ENCODE measurements at regions not wholly inside any gene's neighbourhood (a gene's known extent, or its start where the extent isn't known, plus 50 kb on each side); places are given as distances from the start of the nearest gene placed in this dataset.

GRCh38 chr12:91364471-91365184 is 182.0 kb upstream of the DCN start:
- DNase-seq (ENCODE audit: extremely low read depth in 1 of 11, low read depth in 9 of 11, low spot score in 4 of 11), result no peak

DNA sequence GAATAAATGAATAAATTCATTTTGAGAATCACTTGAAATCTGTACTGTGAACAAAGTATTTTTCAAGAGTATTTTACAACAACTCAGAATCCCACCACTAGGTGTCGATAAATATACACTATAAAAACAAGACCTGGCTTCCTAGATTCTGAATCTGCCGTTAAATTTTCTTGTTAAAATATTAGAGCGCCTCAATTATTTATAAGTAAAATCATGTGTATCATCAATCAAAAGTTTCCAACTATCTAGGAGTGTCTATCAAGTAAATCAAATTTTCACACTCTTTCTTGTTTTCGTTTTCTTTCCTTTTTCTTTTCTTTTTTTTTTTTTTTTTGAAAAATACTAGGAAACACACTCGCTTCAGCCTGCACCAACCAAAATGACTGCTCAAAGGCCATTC is 179.2 kb upstream of the DCN start:
- DNase-seq (ENCODE audit: extremely low read depth in 1 of 11, low read depth in 9 of 11, low spot score in 4 of 11), result peak in 7 of 11 donors; percentile 23 to 60 (median 41)

DNA sequence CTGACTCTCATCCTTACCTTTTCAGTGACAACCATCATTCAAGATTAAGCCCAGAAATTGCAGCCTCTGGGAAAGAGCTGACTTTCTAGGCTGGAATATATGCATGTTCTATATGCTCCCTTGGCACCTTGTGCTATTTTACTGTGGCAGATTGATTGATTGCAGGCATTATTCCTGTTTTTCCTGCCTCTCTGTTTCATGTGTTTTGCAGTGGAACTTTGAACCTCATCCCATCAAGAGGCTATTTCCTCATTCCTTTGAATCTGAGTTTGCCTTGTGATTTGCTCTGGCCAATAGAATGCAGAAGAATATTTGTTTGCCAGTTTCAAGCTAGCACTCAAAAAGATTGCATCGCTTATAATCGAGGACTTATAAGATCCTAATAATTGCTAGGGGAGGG is 174.8 kb upstream of the DCN start:
- no peak for DNase-seq (ENCODE audit: extremely low read depth in 1 of 11, low read depth in 9 of 11, low spot score in 4 of 11)

DNA sequence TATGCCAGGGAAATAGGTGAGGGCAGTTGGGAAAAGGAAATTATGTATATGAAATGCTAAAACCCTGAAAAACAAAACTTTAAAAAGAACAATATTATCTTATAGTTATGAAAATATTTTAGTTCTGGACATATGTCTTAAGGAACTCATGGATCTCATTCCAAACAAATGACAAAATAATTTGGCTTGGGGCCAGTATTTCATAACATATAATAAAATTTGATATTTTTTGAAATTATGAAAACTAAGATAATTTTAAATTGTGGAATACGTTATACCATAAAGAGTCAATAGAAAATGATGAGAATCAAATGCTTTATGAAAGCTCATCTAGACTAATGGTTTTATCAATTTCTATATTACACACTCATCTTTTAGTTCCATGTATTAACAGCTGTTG is 173.8 kb upstream of the DCN start:
- no peak for DNase-seq (ENCODE audit: extremely low read depth in 1 of 11, low read depth in 9 of 11, low spot score in 4 of 11)

- DNase-seq (ENCODE audit: extremely low read depth in 1 of 11, low read depth in 9 of 11, low spot score in 4 of 11), result peak; percentile 46 to 75 (median 59)
Observed at GRCh38 chr12:91355150-91356006, 172.8 kb upstream of the DCN start.

- DNase-seq (ENCODE audit: extremely low read depth in 1 of 11, low read depth in 9 of 11, low spot score in 4 of 11), result no peak
Observed at GRCh38 chr12:91353266-91353665, 170.6 kb upstream of the DCN start.

GRCh38 chr12:91349476-91349875 is 166.9 kb upstream of the DCN start:
- no peak for DNase-seq (ENCODE audit: extremely low read depth in 1 of 11, low read depth in 9 of 11, low spot score in 4 of 11)

GRCh38 chr12:91347481-91348214 is 165.0 kb upstream of the DCN start:
- DNase-seq (ENCODE audit: extremely low read depth in 1 of 11, low read depth in 9 of 11, low spot score in 4 of 11), result no peak

DNA sequence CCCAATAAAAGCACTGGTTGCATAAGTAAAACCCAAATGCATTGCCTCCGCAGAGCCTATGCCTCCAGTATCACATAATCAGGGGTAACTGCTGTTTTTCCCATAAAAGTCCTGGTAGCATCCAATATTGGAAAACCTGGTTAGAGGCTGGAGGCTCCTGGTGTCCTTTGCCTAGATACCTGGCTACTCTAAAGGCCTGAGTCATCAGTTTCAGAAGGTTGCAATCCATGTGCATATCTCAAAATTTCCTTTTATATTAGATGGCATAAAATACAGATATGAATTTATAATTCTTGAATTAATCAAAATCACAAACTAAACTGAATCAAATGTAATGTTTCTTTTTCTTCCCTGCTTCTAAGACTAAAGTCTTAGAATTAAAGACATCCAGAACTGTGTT is 164.2 kb upstream of the DCN start:
- DNase-seq (ENCODE audit: extremely low read depth in 1 of 11, low read depth in 9 of 11, low spot score in 4 of 11), result no peak

- DNase-seq (ENCODE audit: extremely low read depth in 1 of 11, low read depth in 9 of 11, low spot score in 4 of 11), result no peak
Observed at GRCh38 chr12:91344408-91344807, 161.8 kb upstream of the DCN start.

GRCh38 chr12:91343010-91343409 is 160.4 kb upstream of the DCN start:
- DNase-seq (ENCODE audit: extremely low read depth in 1 of 11, low read depth in 9 of 11, low spot score in 4 of 11), result no peak

GRCh38 chr12:91339106-91339505 is 156.5 kb upstream of the DCN start:
- DNase-seq (ENCODE audit: extremely low read depth in 1 of 11, low read depth in 9 of 11, low spot score in 4 of 11), result no peak

DNA sequence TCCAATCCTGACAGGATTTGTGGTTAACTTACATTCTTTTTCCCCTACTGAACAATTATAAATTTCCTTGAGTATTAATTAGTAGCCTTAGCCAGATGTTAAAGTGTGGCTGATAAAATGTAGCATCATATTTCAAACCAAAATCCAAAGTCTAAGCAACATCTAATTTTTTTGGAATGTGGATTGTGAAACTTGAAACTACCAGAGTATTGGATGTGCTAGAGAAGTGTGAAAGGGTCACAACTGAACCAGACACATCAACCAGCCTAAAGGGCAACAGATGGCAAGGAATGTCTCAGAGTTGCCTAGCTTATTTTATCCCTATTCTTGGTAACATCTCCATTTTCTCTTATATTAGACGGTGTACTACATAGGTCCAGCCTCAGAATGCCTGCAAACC is 153.1 kb upstream of the DCN start:
- DNase-seq (ENCODE audit: extremely low read depth in 1 of 11, low read depth in 9 of 11, low spot score in 4 of 11), result no peak

- DNase-seq (ENCODE audit: extremely low read depth in 1 of 11, low read depth in 9 of 11, low spot score in 4 of 11), result no peak
Observed at GRCh38 chr12:91333966-91334365, 151.3 kb upstream of the DCN start.

GRCh38 chr12:91332302-91332701 is 149.7 kb upstream of the DCN start:
- DNase-seq (ENCODE audit: extremely low read depth in 1 of 11, low read depth in 9 of 11, low spot score in 4 of 11), result no peak

- no peak for DNase-seq (ENCODE audit: extremely low read depth in 1 of 11, low read depth in 9 of 11, low spot score in 4 of 11)
Observed at GRCh38 chr12:91331371-91331770, 148.8 kb upstream of the DCN start.

DNA sequence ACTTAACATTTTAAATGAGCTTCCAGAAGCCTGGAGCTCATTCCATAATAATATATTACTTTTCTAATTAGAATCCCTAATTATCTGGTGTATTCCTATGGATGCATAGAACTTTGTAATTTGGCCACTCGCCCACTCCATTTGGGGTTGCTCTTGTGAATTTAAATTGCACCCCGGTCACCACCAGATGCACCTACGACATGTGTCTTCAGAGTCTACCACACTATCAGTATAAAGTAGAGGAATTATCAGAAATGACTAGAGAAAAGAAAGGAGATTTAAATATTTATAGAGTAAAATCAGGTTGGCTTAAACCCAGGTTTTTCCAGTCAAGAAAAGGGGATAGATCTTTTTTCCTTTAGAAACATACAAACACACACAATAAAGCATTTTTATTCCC is 145.8 kb upstream of the DCN start:
- DNase-seq (ENCODE audit: extremely low read depth in 1 of 11, low read depth in 9 of 11, low spot score in 4 of 11), result no peak

GRCh38 chr12:91327889-91328288 is 145.3 kb upstream of the DCN start:
- DNase-seq (ENCODE audit: extremely low read depth in 1 of 11, low read depth in 9 of 11, low spot score in 4 of 11), result no peak

DNA sequence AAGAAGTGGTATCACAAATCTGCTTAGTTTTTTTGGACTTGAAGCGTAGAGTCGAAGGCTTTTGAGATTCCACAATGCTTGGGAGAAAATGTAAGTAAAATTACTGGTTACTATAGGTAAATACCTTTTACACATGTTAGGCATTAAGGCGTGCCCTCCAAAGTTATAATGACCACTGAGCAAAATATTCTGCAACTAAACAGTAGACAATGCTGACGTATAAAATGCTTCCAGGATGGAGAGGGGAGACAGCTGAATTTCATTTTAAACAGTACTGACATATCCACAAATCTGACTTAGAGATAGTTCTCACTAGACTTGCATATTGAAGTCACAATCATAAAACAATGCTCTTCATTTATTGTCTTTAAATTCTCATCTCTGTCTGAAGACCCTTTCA is 144.5 kb upstream of the DCN start:
- DNase-seq (ENCODE audit: extremely low read depth in 1 of 11, low read depth in 9 of 11, low spot score in 4 of 11), result no peak

Data from renal cortex interstitium (tissue), 11 donors.